Mucosa of gallbladder (tissue), 1 donor: ENCODE measurements at regions not wholly inside any gene's neighbourhood (a gene's known extent, or its start where the extent isn't known, plus 50 kb on each side); places are given as distances from the start of the nearest gene placed in this dataset.
"Not testable (repeated sequence)": the region's sequence is repeated elsewhere in the genome, so short reads cannot be mapped to it uniquely, and the experiment has no call there.

Source experiments
- DNase-seq: peaks from one replicate; pipeline ENCODE4 v3.0.0-alpha.2; 2020; ENCODE audit warnings: low spot score
- donor health status: DM: no; HTN: no; CAD: no.

DNA sequence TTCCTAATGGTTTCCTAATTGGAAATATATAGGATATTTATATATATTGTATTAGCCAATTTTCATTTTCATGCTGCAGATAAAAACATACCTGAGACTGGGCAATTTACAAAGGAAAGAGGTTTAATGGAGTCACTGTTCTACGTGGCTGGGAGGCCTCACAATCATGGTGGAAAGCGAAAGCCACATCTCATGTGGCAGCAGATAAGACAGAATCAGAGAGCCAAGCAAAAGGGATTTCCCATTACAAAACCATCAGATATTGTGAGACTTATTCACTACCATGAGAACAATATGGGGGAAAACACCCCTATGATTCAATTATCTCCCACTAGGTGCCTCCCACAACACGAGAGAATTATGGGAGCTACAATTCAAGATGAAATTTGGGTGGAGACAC, 242.5 kb upstream of the NETO1 start:
- DNase-seq, result no peak

DNA sequence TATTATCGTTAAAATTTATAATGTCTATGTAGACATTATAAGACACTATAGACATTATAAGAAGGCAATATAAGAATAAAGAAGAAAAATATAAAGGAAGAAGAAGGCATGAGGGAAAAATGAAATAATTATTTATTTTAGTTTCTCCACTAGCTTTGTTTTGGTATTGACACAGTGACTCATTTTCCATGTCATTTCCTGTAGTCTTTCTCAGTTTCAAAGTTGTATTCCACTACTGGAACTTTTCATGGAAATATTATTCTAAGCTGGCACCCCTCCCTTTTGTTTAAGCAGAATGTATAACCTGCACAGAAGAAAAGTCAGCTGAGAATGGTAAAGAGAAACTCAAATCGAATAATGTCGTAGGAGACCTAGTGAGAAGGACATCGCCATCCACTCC, 234.2 kb upstream of the NETO1 start:
- DNase-seq, result no peak

DNA sequence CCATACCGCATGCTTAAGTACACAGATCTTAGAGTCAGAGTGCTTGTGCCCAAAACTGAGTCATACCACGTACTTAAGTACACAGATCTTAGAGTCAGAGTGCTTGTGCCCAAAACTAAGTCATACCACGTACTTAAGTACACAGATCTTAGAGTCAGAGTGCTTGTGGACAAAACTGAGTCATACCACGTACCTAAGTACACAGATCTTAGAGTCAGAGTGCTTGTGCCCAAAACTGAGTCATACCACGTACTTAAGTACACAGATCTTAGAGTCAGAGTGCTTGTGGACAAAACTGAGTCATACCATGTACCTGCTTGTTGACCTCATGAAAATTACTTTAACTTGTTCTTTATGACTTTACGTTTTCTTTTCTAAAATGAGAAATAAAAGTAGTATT, 233.7 kb upstream of the NETO1 start:
- DNase-seq, result not testable (repeated sequence)

DNA sequence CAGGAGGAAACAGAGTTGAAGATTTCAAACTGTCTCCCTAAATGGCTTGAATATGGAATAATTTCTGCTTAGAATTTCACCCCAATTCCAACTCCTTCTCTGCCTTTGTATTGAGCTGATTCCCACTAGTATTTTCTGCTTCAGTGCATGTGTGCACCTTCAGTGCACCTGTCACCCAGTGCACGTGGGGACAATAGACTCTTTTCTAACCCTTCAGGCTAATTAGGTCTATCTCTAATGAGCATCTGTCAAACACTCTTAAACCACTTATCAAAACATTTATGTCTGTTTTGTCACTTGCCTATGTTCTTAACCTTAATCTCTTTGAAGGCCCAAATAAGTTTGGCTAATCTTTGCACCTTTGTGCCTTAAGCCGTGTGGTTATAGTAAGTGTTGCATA, 232.0 kb upstream of the NETO1 start:
- DNase-seq, result no peak

DNA sequence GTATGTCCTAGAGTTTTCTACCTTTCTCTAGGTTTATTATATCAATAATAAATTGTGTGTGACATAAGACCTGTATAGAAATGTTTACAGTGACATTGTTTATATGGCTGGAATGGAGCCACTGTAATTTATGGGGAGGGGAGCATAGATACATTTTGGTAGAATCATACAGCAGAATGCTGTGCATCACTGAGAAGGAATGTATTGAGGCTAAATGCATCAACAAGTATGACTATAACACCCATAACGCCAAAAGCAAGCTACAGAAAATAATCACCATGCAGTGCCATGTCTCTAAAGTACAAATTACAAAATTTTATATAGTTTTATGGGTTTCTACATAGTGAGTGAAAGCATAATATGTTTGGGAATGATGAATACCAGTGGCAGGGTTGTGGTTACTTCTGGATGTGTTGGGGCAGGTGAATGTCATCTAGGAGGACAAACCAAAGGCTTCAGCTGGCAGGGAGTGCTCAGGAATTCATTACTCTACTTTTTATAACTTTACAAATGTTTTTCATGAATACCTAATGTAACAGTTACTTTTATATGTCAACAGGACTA, 226.0 kb upstream of the NETO1 start:
- no peak for DNase-seq

DNA sequence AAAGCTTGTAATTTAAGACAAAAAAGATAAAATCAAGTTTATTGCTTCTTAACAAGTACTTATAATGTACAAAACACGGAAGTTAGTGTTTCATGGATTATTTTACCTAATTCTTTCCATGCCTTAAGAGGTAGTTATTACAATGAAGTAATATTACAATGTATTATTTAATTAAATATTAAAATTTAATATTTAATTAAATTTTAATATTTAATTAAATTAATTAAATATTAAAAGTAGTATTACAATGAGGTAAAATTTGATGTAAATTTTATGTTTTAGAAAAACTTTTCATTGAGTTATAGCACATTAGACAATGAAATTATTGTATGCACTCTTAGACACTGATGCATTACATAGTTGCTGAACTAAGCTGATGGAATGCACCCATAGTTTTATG, 220.7 kb upstream of the NETO1 start:
- no peak for DNase-seq

DNA sequence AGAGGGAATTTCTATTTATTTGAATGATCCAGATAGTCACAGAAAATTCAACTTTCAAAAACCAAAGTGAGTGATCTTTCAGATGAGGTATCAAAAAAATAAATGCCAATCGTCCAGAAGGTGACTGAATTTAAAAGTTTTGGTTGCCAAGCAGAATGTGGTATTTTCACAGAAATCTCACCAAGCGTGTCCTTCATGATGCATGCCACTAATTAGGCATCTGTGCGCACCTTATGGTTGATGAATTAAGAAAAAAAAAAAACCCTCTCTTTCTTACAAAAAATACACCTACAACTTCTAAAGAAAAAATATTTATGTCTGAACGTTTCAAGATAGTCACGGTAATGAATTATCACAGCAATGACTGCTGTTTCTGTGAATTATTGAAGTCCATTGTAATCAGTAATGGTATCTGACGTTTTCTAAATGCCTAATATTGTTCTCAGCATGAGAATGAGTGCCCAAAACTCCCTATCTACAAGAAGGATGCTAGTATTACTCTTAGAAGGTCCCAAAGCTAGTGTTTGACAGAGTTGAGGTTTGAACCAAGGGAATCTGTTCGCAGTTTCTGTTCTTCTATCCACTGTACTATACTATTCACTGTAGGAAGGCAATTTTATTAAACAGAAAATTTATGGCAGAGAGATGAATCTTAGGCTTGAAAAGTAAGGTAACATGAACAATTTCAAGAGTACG, 219.6 kb upstream of the NETO1 start:
- no peak for DNase-seq

DNA sequence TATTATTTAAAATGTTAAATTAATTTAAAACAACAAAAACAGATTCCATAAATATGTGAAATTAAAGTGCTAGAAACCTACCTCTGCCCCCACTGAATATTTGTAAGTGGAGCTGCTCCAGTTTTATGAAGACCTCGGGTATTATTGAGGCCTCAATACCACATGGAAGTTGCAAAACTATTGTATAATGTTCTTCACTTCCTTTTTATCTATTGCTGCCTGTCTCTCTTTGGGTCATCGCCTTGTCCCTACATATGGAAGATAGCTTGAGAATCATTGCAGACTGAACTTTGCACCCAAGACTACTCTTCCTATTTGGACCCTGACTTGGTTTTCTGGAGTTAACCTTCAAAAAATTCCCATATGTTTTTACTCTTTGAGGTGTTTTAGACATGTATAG, 212.1 kb upstream of the NETO1 start:
- no peak for DNase-seq

DNA sequence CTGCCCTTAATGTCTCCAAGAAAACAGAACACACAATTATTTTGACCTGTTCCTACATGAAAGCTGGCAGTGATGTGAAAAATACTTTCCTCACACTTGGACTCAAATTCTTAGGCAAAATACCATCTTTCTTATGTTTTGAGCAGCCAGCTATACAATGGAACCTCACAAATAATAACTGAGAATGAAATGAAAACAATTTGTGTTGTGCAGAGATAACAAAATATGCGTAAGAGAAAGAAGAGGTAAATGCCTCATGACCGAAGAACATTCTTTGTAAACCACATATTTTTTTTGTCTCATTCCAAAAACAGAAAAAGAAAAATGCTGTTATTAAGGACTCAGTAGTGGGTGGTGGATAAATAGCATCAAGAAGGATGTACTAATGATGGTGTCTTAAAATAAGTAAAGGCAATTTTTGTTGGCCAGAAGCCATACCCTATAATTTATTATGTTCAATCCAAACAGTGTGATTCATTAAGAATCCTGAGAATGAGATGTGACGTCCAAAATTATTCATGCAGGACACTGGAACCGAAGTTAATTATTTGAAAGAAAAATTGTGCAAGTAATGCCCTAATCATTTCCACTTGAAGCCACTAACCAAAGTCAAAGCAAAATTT, 193.0 kb upstream of the NETO1 start:
- DNase-seq, result no peak

DNA sequence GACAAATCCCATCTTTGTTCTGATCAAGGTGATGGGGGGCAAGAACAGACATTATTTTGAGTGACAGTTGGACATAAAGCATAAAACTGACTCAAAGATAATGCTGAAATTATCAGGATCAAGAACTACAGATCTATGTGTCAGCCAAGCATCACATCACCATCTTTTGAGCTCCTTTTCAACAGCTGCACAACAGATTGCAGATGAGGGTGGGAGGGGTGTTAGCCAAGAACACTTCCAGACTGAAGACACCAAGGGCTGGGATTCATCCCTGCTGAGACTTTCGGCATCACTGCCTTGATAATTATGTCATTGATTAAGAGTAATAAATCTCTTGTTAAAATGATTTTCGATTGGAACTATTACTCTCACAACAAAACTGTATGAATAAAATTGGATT, 191.5 kb upstream of the NETO1 start:
- DNase-seq, result no peak

DNA sequence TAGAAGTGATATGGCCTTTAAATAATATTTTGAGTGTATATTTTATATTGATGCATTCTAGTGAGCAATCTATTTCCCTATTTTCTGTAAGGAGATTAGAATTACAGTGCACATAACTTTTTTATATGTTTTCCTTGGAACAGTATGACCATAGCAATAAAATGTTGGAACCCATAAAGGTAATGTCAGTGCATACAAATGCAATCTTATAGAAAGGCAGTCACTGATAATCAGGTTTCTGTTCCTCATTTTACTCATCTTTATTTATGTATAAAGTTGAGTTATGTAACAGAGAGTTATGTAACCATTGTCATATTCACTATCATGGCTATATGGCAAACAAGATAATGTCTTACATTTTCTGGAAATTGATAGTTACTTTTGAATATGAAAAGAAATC, 179.9 kb upstream of the NETO1 start:
- no peak for DNase-seq

DNA sequence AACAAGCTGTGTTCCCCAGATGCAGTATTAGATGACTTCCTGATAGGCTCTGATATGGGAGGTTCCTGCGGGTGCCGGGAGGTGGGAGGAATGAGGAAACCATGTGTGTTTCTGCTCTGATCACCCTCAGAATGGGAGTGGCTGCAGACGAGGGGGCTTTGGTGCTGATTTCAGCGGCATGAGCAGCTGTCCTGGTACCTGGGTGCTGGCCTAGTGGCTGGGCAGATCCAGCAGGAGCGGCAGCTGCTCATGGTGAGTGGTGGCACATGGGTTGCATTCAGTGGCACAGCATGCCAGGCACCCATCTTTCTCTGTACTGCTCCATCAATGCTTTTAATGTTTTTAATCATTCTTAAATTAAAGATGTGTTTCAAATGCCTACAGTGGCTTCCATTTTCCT, 177.2 kb upstream of the NETO1 start:
- DNase-seq, result no peak

DNA sequence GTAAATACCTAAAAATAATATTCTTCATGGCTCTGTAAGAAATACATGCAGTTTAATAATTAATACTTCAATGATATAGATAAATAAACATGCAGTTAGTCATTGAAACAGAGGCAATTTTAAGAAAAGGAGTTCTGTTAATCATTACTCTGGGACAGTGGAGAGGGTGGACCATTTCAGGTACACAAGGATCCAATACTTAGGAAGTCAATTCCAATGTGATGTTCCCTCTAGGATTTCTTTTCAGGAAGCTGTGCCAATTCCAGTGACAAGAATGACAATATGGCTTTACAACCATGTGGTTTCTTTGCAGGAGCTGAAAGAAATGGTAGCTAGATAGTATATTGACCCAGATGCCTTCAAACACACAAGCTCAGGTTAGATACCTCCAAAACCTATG, 175.8 kb upstream of the NETO1 start:
- no peak for DNase-seq

DNA sequence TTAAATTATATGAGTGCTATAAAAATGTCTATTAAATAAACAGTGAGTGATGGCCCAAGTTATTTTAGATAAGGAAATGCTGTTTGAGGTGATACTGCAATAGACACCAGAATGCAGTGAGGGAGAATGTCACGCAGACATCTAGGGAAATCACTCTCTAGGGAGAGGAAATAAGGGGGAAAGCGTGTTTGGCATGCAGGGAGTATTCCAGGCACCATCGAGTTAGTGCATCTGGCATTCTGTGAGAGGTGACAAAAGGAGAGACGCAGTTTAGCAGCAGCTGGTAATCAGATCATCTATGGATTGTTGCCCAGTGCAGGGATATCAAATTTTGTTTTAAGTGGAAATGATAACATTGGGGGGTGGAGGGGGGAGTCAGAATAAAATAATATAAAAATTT, 175.4 kb upstream of the NETO1 start:
- no peak for DNase-seq

DNA sequence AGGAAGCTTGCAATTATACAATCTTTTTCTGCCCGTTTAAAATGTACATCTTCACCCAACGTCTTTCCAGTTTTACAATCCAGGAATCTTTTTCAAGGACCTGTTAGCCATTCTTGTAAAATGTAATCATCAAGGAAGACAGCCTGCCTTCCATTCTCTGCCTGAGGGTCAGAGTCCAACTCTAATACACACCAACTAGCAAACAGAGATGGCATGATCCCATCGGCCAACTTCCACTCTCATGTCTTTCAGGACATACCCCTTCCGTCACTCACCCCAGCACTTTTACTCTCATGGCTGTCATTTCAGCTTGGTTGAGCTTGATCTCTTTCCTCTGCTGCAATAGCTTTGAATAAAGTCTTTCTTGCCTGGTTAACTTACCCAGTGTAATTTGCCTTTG, 172.5 kb upstream of the NETO1 start:
- peak; percentile 21 for DNase-seq

DNA sequence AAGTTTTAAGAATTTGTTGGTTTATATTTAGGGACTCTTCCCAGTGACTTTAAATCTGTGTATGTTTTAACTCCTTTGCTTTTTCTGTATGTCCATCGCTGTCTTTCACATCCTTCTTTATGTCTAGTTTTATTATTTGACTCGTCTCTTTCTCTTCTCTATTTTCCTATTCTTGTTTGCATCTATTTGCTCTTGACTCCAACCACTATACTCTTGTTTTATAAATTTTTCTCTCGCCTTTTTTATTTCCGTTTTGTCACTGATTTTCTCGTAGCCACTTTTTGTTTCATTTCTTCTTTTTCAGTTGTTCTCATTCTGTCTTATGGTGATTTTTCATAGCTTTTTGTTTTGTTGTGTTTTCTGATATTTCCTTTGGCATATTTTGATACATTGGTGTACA, 170.5 kb upstream of the NETO1 start:
- no peak for DNase-seq

DNA sequence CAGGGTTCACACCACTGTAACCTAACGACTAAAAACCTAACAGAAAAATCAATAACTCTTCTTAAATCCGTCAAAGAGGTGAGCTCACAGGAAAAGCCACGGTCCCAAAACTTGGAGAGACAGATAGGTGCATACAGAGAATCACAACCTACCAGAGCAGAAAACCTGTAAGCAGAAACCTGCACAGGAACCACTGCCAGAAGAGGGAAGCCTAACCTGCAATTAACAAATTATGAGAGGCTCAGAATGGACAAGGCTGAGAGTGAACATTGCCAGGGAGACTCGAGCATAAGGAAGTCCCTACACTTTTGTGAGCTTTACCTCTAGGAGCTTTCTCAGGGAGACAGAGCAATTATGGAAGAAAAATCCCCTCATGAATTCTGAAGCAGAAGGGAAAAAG, 156.2 kb upstream of the NETO1 start:
- DNase-seq, result peak; percentile 13

DNA sequence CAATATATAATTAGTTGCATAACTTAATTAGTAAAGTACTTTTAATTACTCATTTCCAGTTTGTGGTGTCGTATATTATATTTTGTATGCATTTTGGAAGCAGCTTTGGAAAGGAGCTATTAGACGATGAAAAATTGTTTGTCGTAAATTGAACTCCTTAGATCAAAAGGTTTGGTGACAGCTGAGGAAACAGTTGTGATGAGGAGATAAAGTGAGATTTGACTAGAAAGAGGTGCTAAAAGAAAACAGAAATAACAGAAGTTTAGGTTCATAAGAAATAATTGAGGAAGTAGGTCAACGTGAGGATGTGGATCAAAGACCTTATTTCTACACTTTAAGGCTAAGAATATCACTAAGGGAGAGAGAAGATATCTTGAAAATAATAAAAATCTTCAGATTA, 141.9 kb upstream of the NETO1 start:
- DNase-seq, result no peak

DNA sequence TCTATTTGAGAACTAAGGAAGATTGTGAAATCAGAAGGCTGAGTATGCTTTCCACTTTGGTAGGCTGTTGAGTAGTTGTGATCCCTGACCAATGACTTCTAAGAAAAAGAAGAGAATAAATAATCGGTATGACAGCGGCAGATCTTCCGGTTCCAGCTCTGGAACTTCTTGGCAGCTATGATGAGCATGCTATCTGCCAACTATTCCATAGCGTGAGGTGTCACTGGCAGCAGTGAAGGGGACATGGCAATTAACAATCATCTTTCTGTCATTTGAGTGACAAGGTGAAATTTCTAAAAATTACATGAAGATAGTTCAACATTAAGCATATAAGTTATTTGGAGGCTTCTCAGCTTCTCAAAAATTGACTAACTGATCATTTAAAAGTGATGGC, 140.1 kb upstream of the NETO1 start:
- no peak for DNase-seq

DNA sequence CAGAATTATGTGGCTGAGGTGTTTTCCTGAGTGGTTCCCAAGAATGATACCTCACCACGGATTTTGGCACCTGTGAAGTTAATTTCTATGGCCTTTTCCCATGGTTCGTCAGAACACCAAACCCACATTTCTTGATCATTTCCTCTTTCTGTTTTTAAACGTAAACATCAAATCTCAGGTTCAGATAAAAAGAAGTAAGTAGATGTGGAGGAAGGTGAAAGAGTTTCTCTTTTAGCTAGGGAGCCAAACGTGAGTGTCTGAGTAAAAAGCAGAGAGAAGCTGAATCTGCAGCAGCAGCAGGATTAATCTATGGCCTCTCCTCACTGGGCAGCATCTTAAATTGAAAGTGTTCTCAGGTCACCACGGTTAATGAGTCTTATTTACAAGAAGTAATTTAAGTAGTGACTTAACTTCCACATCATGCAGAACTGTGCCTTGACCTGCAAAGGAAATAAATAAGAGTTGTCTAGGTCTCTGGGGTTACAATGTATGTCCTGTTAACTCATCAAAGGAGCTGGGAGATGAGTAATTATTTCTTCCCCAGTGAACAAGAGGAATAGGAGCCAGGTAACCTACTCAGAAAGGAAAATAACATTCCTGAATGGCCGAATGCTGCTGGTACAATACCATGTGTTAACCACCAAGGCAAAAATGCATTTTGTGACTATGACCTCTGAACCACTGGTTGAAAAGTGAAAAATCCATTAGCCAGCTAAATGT, 139.6 kb upstream of the NETO1 start:
- no peak for DNase-seq

DNA sequence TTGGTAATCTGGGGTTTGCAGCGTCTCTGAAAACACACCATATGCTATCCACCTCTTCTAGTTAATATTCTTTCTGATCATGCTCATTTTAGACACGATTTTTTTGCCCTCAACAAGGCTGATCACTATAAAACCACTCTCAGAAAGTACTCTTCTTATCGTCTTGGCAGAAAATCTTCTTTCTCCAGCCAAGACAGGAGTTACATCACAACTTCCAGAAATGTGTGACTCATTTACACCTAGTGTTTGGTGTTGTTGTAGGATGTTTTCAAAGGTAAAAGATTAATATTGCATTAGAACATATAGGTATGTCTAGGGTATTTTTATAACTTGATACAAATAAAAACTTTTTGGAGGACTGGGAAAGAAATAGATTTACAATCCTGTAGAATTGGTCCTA, 138.5 kb upstream of the NETO1 start:
- DNase-seq, result no peak

DNA sequence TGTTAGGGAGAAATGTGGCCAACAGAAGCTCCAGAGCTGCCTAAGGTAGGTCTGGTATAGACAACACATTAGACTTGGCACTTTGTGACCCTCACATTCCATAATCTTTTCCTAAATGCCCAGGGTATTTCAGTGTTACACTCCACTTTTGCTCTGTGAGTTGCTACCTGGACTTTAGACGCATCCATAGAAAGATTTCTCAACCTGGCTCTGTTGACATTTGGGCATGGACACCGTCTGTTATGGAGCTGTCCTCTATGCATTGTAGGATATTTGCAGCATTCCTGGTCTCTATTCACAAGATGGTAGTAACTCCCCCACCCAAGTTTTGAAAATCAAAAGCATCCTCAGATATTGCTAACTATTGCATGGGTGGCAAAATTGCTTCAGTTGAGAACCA, 136.5 kb upstream of the NETO1 start:
- no peak for DNase-seq

DNA sequence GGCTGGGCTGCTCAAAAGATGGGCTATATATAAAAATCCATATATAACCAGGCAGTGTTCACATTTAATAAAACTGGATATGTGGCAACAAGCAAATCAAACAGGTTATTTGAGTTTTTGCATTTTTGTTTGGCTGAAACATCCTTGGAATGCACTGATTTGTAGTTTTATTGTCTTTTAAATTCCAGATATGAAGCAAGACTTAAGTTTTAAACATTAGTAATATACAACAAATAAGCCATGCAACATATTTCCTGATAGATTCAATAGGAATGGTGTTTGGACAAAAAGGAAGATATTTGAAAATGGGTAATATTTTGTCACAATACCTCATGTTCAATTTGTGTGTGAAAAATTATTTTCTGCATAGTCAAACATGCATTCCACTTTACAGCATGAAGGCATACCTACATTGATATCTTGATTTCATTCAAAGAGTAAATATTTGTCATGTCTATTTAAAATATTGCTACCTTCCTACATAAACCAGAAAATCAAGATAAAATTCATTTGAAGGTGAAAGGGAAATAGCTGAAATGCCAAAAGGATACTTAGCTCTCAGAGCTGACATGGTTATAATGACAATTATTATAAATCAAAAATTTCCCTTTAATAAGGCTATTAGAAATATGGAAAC, 132.3 kb upstream of the NETO1 start:
- no peak for DNase-seq
